Hematopoietic multipotent progenitor cell (in vitro differentiated cells): ENCODE measurements at regions not wholly inside any gene's neighbourhood (a gene's known extent, or its start where the extent isn't known, plus 50 kb on each side); places are given as distances from the start of the nearest gene placed in this dataset.
"Not testable (repeated sequence)": the region's sequence is repeated elsewhere in the genome, so short reads cannot be mapped to it uniquely, and the experiment has no call there.

Source experiments
- DNase-seq, 3 donors: peaks; one replicate each; pipeline ENCODE4 v3.0.0-alpha.2; 2011 to 2015; ENCODE audit warnings: low read depth in 2 of 3, low spot score in 2 of 3

GRCh38 chr9:78707080-78707479 lies 410.2 kb downstream of the PSAT1 start:
- DNase-seq = no peak

- DNase-seq = peak in 2 of 3 donors; percentile 14 to 44
These were observed 410.6 kb downstream of the PSAT1 start for GRCh38 chr9:78707481-78707991.

GRCh38 chr9:78712903-78713613 lies 416.1 kb downstream of the PSAT1 start:
- DNase-seq = no peak

- peak in 2 of 3 donors; percentile 19 to 56 for DNase-seq
These were observed 416.9 kb downstream of the PSAT1 start for GRCh38 chr9:78713614-78714405.

- no peak for DNase-seq
These were observed 417.7 kb downstream of the PSAT1 start for GRCh38 chr9:78714576-78714975.

- not testable (repeated sequence) for DNase-seq
These were observed 422.1 kb downstream of the PSAT1 start for GRCh38 chr9:78719029-78719428.

- no peak for DNase-seq
These were observed 428.0 kb downstream of the PSAT1 start for GRCh38 chr9:78724896-78725295.

GRCh38 chr9:78725503-78725902 lies 428.6 kb downstream of the PSAT1 start:
- DNase-seq = no peak

GRCh38 chr9:78745331-78745730 lies 448.4 kb downstream of the PSAT1 start:
- DNase-seq = no peak

GRCh38 chr9:78746010-78746409 lies 449.1 kb downstream of the PSAT1 start:
- no peak for DNase-seq

GRCh38 chr9:78753039-78753438 lies 456.1 kb downstream of the PSAT1 start:
- no peak for DNase-seq

- DNase-seq = no peak
These were observed 460.0 kb downstream of the PSAT1 start for GRCh38 chr9:78756813-78757510.

GRCh38 chr9:78763424-78763823 lies 466.5 kb downstream of the PSAT1 start:
- DNase-seq = no peak

GRCh38 chr9:78765861-78766260 lies 468.9 kb downstream of the PSAT1 start:
- no peak for DNase-seq

GRCh38 chr9:78767490-78767889 lies 470.6 kb downstream of the PSAT1 start:
- DNase-seq = no peak

GRCh38 chr9:78769690-78770089 lies 472.8 kb downstream of the PSAT1 start:
- DNase-seq = no peak

- DNase-seq = no peak
These were observed 478.3 kb downstream of the PSAT1 start for GRCh38 chr9:78775211-78775610.

GRCh38 chr9:78775696-78776295 lies 478.9 kb downstream of the PSAT1 start:
- DNase-seq = no peak

GRCh38 chr9:78777747-78778146 lies 480.8 kb downstream of the PSAT1 start:
- DNase-seq = no peak

GRCh38 chr9:78778318-78778717 lies 481.4 kb downstream of the PSAT1 start:
- DNase-seq = no peak

- no peak for DNase-seq
These were observed 482.0 kb downstream of the PSAT1 start for GRCh38 chr9:78778861-78779374.
